Osteocyte (in vitro differentiated cells): ENCODE measurements at regions not wholly inside any gene's neighbourhood (a gene's known extent, or its start where the extent isn't known, plus 50 kb on each side); places are given as distances from the start of the nearest gene placed in this dataset.
"Not testable (repeated sequence)": the region's sequence is repeated elsewhere in the genome, so short reads cannot be mapped to it uniquely, and the experiment has no call there.

ENCODE experiments used
- DNase-seq: peaks from one replicate; pipeline ENCODE4 v3.0.0; 2021; ENCODE audit warnings: mixed read lengths; ENCODE audit not compliant: unreplicated experiment; ENCODE audit errors: extremely low spot score
- H3K27ac Mint-ChIP-seq: one replicate; pipeline ENCODE4 v1.8.0; 2021; ENCODE audit warnings: mild to moderate bottlenecking, mixed read lengths; ENCODE audit not compliant: unreplicated experiment
- H3K27me3 Mint-ChIP-seq: one replicate; pipeline ENCODE4 v1.8.0; 2021; ENCODE audit warnings: mixed read lengths; ENCODE audit not compliant: unreplicated experiment
- H3K36me3 Mint-ChIP-seq: one replicate; pipeline ENCODE4 v1.8.0; 2021; ENCODE audit warnings: mixed read lengths; ENCODE audit not compliant: unreplicated experiment
- H3K4me1 Mint-ChIP-seq: one replicate; pipeline ENCODE4 v1.8.0; 2021; ENCODE audit warnings: mixed read lengths; ENCODE audit not compliant: unreplicated experiment
- H3K4me3 Mint-ChIP-seq: one replicate; pipeline ENCODE4 v1.8.0; 2021; ENCODE audit warnings: mild to moderate bottlenecking, moderate library complexity, mixed read lengths; ENCODE audit not compliant: unreplicated experiment
- H3K9me3 Mint-ChIP-seq: one replicate; pipeline ENCODE4 v1.8.0; 2021; ENCODE audit warnings: mixed read lengths; ENCODE audit not compliant: unreplicated experiment
- TF ChIP-seq, protein P1 (sequence below): fragments of 200-600 bp; sonication (generic); IDR thresholded peaks from 2 replicates; pipeline ENCODE4 v1.5.0; 2021; ENCODE audit warnings: antibody characterized with exemption, mild to moderate bottlenecking, moderate library complexity

GRCh38 chr1:228653748-228654147 lies 81.5 kb upstream of the RHOU start:
- H3K27me3 Mint-ChIP-seq = no peaks in the 10 kb centered on the region

GRCh38 chr1:228655796-228656394 lies 79.4 kb upstream of the RHOU start:
- no peak for DNase-seq
- Mint-ChIP-seq H3K4me1 (no peaks in the 10 kb centered on the region), H3K27ac (no peak overlapping the region), H3K36me3 (peaks cover 2% of the 10 kb centered on the region), H3K9me3 (no peaks in the 10 kb centered on the region), H3K4me3 (no peak overlapping the region), H3K27me3 (no peaks in the 10 kb centered on the region)
- TF ChIP-seq, protein P1, sequence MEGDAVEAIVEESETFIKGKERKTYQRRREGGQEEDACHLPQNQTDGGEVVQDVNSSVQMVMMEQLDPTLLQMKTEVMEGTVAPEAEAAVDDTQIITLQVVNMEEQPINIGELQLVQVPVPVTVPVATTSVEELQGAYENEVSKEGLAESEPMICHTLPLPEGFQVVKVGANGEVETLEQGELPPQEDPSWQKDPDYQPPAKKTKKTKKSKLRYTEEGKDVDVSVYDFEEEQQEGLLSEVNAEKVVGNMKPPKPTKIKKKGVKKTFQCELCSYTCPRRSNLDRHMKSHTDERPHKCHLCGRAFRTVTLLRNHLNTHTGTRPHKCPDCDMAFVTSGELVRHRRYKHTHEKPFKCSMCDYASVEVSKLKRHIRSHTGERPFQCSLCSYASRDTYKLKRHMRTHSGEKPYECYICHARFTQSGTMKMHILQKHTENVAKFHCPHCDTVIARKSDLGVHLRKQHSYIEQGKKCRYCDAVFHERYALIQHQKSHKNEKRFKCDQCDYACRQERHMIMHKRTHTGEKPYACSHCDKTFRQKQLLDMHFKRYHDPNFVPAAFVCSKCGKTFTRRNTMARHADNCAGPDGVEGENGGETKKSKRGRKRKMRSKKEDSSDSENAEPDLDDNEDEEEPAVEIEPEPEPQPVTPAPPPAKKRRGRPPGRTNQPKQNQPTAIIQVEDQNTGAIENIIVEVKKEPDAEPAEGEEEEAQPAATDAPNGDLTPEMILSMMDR = no peak

More at GRCh38 chr1:228653748-228654147, 81.5 kb upstream of the RHOU start:
- Mint-ChIP-seq H3K9me3 (no peaks in the 10 kb centered on the region), H3K36me3 (peaks cover 2% of the 10 kb centered on the region), H3K4me3 (no peak overlapping the region), H3K4me1 (peaks cover 11% of the 10 kb centered on the region), H3K27ac (no peak overlapping the region)
- no peak for DNase-seq
- TF ChIP-seq, protein P1 = no peak

GRCh38 chr1:228662007-228662689 lies 73.1 kb upstream of the RHOU start:
- not testable (repeated sequence) for H3K27ac Mint-ChIP-seq, H3K27me3 Mint-ChIP-seq, H3K4me1 Mint-ChIP-seq, H3K9me3 Mint-ChIP-seq, H3K4me3 Mint-ChIP-seq, DNase-seq, H3K36me3 Mint-ChIP-seq

GRCh38 chr1:228664399-228664914 lies 70.8 kb upstream of the RHOU start:
- Mint-ChIP-seq H3K27ac (no peak overlapping the region), H3K4me3 (no peak overlapping the region), H3K4me1 (peaks cover 10% of the 10 kb centered on the region), H3K36me3 (no peaks in the 10 kb centered on the region), H3K9me3 (no peaks in the 10 kb centered on the region), H3K27me3 (no peaks in the 10 kb centered on the region)
- DNase-seq = peak; percentile 87
- TF ChIP-seq, protein P1 = peak; percentile 91

GRCh38 chr1:228666686-228667623 lies 68.3 kb upstream of the RHOU start:
- DNase-seq = no peak
- H3K4me1 Mint-ChIP-seq = peaks cover 11% of the 10 kb centered on the region
- no peak overlapping the region for H3K4me3 Mint-ChIP-seq
- TF ChIP-seq, protein P1 = no peak
- H3K36me3 Mint-ChIP-seq = no peaks in the 10 kb centered on the region
- H3K9me3 Mint-ChIP-seq = no peaks in the 10 kb centered on the region
- H3K27ac Mint-ChIP-seq = no peak overlapping the region
- no peaks in the 10 kb centered on the region for H3K27me3 Mint-ChIP-seq
